DMS153 treated with DMSO at 0.1 percent for 48 hours (cell line): ENCODE measurements at regions not wholly inside any gene's neighbourhood (a gene's known extent, or its start where the extent isn't known, plus 50 kb on each side); places are given as distances from the start of the nearest gene placed in this dataset.
"Not testable (repeated sequence)": the region's sequence is repeated elsewhere in the genome, so short reads cannot be mapped to it uniquely, and the experiment has no call there.

Experiments used
- DNase-seq: peaks from one replicate; lab custom pipeline; 2025; ENCODE audit not compliant: unreplicated experiment; lab: John Stamatoyannopoulos, UW

- no peak for DNase-seq
Observed at GRCh38 chr6:137933696-137934095, 66.6 kb downstream of the TNFAIP3 start.

- DNase-seq, result no peak
Observed at GRCh38 chr6:137936798-137937197, 69.7 kb downstream of the TNFAIP3 start.

DNA sequence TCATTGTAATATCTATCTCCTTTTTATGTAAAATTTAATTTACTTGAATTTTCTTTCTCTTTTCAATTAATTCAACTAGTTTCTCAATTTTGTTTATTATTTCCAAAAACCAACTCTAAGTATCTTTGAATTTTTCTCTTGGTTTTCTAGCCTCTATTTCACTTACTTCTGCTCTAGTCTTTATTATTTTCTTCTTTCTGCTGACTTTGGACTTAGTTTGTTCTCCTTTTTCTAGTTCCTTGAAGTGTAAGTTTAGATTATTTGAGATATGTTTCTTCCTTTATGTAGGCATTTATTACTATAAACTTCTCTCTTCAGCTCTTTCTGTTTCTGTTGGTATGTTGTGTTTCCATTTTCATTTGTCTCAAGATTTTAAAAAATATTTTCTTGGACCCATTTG lies 70.8 kb downstream of the TNFAIP3 start:
- no peak for DNase-seq

DNA sequence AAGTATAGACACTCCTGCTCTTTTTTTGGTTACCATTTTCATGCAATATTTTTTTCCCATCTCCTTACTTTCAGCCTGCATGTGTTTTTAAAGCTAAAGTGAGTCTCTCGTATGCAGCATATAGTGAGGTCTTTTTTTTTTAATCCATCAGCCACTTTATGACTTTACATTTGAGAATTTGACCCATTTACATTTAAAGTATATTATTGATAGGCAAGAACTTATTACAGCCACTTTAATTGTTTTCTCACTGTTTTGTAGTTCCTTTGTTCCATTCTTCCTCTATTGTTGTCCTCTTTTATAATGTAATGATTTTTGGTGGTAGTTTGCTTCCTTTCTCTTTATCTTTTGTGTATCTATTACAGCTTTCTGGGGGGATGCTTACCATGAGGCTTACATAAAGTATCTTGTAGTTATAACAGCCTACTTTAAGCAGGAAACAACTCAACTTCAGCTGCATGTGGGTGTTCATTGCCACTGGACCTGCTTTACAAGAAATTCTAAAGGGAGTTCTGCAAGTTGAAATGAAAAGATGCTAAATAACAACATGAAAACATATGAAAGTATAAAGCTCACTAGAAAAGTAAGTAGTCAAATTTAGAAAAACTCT lies 71.8 kb downstream of the TNFAIP3 start:
- DNase-seq, result no peak

DNA sequence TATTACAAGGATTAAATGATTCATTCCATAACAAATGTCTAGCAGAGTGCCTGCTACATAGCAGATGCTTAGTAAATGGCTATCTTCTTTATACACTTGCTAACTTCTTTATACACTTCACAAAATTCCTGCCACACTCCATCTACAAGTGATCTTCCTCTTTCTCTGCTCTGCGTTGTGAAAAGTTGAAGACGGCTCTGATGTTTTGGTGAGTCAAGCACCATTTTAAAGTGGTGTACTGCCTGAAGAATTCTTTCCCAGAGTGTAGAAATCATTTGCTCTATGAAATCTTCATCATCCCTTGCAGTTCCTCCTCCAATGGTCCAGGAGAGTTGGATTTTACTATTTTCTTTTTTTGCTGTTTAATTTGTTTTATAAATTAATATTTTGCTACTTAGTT lies 74.9 kb downstream of the TNFAIP3 start:
- no peak for DNase-seq

DNA sequence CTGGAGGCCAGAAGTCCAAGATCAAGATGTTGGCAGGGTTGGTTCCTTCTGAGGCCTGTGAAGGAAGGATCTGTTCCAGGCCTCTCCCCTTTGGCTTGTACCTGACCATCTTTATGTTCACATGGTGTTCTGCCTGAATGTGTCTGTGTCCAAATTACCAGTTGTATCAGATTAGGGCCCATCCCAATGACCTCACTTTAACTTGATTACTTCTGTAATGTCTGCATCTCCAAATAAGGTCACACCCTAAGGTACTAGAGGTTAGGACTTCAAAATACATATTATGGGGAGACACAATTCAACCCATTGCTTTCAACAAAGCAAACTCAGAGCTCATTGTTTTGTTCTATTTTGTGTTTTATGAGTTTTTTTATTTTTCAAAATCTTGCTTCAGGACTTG lies 75.7 kb downstream of the TNFAIP3 start:
- DNase-seq, result no peak

GRCh38 chr6:137944381-137944780 lies 77.3 kb downstream of the TNFAIP3 start:
- not testable (repeated sequence) for DNase-seq

DNA sequence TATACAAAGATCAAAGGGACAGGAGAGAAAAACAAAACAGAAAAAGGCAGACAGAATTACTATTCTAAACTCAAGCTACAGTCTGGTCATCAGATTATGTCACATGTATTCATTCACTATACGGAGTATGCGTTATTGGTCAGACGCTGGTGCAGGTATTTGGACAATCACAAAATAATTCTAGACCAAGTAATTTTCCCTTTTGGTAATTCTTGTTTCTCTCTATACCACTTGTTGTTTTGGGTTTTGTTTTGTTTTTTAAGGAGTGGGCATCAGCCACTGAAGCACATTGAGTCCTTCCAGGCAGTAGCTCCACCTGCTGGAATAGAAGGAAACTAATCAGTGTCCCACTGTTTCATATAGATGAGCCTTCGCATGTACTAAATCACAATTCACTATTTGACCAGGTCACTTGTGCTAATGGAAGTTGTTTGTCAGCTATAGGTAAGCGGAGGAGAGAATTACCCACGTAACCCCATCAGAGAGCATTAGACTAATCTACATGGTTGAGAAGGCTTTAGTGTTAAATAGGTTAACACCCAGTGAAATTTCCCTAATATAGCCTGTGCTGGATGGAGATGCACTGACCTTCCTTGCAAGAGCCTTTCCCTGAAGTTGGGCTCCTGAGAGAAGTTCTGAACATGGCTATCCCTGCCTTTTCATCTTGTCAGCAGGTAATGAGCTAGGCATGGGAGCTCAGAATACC lies 77.9 kb downstream of the TNFAIP3 start:
- peak; percentile 18 for DNase-seq

- no peak for DNase-seq
Observed at GRCh38 chr6:137949686-137950390, 82.8 kb downstream of the TNFAIP3 start.

GRCh38 chr6:137950581-137950980 lies 83.5 kb downstream of the TNFAIP3 start:
- DNase-seq, result no peak

DNA sequence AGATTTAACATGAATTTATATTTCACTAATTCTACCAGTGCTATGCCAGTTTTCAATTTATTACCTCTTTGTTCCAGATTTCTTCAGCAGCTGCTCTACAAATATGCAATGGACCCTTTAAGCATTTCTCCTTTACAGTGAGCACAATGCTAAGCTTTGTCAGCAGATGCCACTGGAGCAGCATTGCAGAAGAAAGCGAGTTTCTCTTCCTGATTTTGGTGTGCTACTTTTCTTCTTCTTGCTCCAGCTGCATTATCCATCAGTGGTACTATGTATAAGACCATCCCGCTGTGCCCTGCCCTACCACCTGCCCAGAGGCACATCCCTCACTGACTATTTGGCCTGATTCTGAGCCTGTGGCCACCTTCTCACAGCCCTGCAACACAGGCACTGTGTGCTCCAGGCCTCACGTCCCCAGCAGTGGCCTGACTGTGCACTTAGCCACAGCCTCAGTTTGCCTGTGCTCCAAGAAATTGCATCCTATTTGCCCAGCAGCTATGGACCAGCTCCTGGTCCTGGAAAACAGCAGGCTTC lies 84.1 kb downstream of the TNFAIP3 start:
- DNase-seq, result no peak

- no peak for DNase-seq
Observed at GRCh38 chr6:137952247-137952646, 85.2 kb downstream of the TNFAIP3 start.

GRCh38 chr6:137953761-137954160 lies 86.7 kb downstream of the TNFAIP3 start:
- no peak for DNase-seq

DNA sequence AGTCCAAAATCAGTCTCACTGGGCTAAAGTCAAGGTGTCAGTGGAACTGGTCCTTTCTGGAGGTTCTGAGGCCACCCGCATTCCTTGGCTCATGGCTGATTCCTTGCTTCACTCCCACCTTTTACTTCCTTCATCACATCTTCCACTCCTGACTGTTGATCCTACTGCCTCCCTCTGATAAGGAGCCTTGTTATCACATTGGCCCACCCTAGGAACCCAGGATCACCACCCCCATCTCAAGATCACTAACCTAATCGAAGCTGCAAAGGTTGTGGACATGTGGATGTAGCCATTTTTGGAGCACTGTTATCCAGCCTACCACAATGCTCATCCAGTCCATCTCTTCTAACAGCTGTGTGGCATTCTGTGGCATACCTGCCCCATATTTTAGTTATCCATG lies 87.2 kb downstream of the TNFAIP3 start:
- DNase-seq, result no peak

DNA sequence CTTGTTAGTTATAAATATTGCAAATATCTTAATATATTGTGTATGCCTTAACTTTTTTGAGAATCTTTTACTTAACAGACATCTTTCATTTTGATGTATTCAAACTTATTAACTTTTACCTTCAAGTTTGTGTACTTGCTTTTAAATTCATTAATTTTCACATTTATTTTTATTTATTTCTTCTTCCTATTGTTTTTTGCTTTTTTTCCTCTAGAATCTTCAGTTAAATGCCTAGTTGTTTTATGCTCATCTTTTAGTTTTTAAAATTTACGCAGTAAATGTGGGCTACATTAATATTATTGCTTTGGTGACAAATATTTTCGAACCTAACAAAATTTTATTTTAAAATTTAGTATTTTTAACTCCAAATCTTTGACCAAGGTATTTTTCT lies 89.0 kb downstream of the TNFAIP3 start:
- no peak for DNase-seq

GRCh38 chr6:137957471-137957870 lies 90.4 kb downstream of the TNFAIP3 start:
- no peak for DNase-seq

GRCh38 chr6:137958811-137959565 lies 91.9 kb downstream of the TNFAIP3 start:
- no peak for DNase-seq

DNA sequence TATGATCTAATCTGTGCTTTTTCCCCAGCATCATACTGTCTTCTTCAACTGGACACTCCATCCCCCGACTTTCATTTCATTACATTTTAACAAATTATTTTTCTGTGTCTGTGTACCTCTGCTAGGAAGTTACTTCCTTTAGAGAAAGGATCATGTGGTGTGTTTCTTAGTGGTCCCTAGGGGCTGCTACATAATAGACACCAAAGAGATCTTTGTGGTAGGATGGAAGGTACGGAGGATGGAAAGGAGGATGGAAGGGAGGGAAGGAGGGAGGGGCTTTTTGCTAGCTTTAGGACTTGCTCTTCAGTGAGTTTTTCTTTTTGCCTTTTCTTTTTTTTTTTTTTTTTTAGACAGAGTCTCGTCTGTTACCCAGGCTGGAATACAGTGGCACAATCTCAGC lies 95.7 kb downstream of the TNFAIP3 start:
- no peak for DNase-seq

GRCh38 chr6:137964876-137965275 lies 97.8 kb downstream of the TNFAIP3 start:
- DNase-seq, result no peak

- DNase-seq, result no peak
Observed at GRCh38 chr6:137967689-137968454, 100.8 kb downstream of the TNFAIP3 start.

DNA sequence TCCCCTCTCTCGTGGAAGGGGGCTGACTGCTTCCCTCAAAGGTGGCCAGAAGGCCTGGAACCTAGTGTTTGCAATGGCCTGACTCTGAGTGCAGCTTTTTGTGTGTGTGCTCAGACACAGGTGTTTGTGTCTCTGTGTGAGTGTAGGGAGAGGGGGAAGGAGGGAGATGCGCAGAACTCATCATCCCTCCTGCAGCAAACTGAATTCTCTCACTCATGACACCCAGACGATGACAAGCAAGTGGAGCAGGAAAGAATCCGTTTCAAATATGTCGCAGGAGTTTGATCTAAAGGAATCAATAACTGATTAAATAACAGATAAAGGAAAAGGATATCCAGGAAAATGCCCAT lies 101.4 kb downstream of the TNFAIP3 start:
- no peak for DNase-seq
